IMR-90 (cell line): ENCODE measurements at regions not wholly inside any gene's neighbourhood (a gene's known extent, or its start where the extent isn't known, plus 50 kb on each side); places are given as distances from the start of the nearest gene placed in this dataset.

ENCODE experiments used
- ATAC-seq: fragments of 200-7000 bp; cut with Tn5 transposase; 2 replicates; pipeline ENCODE4 v1.9.1; 2020; ENCODE audit warnings: low read depth, mild to moderate bottlenecking, moderate library complexity
- BruUV-seq: library from RNA; stranded (reverse); fragments of 400-500 nt; replicated peaks from 2 replicates; lab custom pipeline; 2021; lab: Mats Ljungman, UMichigan
- CTCF ChIA-PET: fragments of 300-600 bp; formaldehyde crosslinking; extraction: SDS; loops from one replicate; lab custom pipeline; 2021; ENCODE audit warnings: antibody characterized with exemption; lab: Yijun Ruan, JAX
- POLR2A ChIA-PET: fragments of 300-600 bp; sonication (Branson Sonifier 250); formaldehyde crosslinking; loops from one replicate; lab custom pipeline; 2022; ENCODE audit warnings: antibody characterized with exemption; ENCODE audit not compliant: unreplicated experiment; lab: Charles Lee
- DNase-seq: peaks from one replicate; pipeline ENCODE4 v3.0.0; 2013
- H2AFZ ChIP-seq: replicated peaks from 2 replicates; pipeline ENCODE3; 2013; ENCODE audit warnings: low read length, mild to moderate bottlenecking; ENCODE audit not compliant: poor library complexity
- H2AK5ac ChIP-seq: 2 replicates; pipeline ENCODE4 v1.6.1; 2013; ENCODE audit warnings: low read depth, low read length, inconsistent platforms
- H2AK9ac ChIP-seq: replicated peaks from 2 replicates; pipeline ENCODE3; 2013; ENCODE audit warnings: mild to moderate bottlenecking, low read depth, low read length, moderate library complexity; ENCODE audit not compliant: poor library complexity
- H2BK120ac ChIP-seq: 2 replicates; pipeline ENCODE4 v1.6.1; 2013; ENCODE audit warnings: low read depth, low read length, inconsistent platforms
- H2BK15ac ChIP-seq: 3 replicates; pipeline ENCODE4 v1.6.1; 2013; ENCODE audit warnings: low read depth, low read length, inconsistent platforms
- H2BK20ac ChIP-seq: 2 replicates; pipeline ENCODE4 v1.6.1; 2013; ENCODE audit warnings: low read depth, mild to moderate bottlenecking, inconsistent platforms, low read length, moderate library complexity
- H2BK5ac ChIP-seq: 2 replicates; pipeline ENCODE4 v1.6.1; 2013; ENCODE audit warnings: mild to moderate bottlenecking, low read depth, low read length, inconsistent platforms; ENCODE audit not compliant: poor library complexity, severe bottlenecking
- H3K14ac ChIP-seq: replicated peaks from 2 replicates; pipeline ENCODE4 v1.6.1; 2013; ENCODE audit warnings: low read depth, low read length, inconsistent platforms
- H3K18ac ChIP-seq: 2 replicates; pipeline ENCODE4 v1.6.1; 2013; ENCODE audit warnings: low read depth, low read length, control low read depth
- H3K23ac ChIP-seq: 2 replicates; pipeline ENCODE4 v1.6.1; 2013; ENCODE audit warnings: low read depth, low read length, inconsistent platforms
- H3K27ac ChIP-seq: 2 replicates; pipeline ENCODE4 v1.5.1; 2013; ENCODE audit warnings: mild to moderate bottlenecking, control low read depth, low read length; ENCODE audit not compliant: insufficient read depth
- H3K27me3 ChIP-seq: 2 replicates; pipeline ENCODE4 v1.6.1; 2013; ENCODE audit warnings: low read length; ENCODE audit not compliant: control insufficient read depth, insufficient read depth
- H3K36me3 ChIP-seq: 2 replicates; pipeline ENCODE4 v1.6.1; 2013; ENCODE audit warnings: low read length, mixed read lengths; ENCODE audit not compliant: control insufficient read depth, insufficient read depth
- H3K4ac ChIP-seq: 2 replicates; pipeline ENCODE4 v1.6.1; 2013; ENCODE audit warnings: low read depth, low read length, inconsistent platforms
- H3K4me1 ChIP-seq: 2 replicates; pipeline ENCODE4 v1.6.1; 2013; ENCODE audit warnings: low read length, mixed read lengths; ENCODE audit not compliant: control insufficient read depth, insufficient read depth
- H3K4me2 ChIP-seq: 2 replicates; pipeline ENCODE4 v1.6.1; 2013; ENCODE audit warnings: low read depth, mild to moderate bottlenecking, control low read depth, low read length, moderate library complexity
- H3K4me3 ChIP-seq: 2 replicates; pipeline ENCODE4 v1.5.1; 2013; ENCODE audit warnings: low read depth, mild to moderate bottlenecking, control low read depth, low read length, moderate library complexity; ENCODE audit not compliant: insufficient read depth
- H3K56ac ChIP-seq: 2 replicates; pipeline ENCODE4 v1.6.1; 2013; ENCODE audit warnings: low read length, inconsistent platforms; ENCODE audit not compliant: insufficient read depth; ENCODE audit errors: extremely low read depth
- H3K79me1 ChIP-seq, 2 experiments: 2 replicates each; pipeline ENCODE4 v1.6.1; 2013; ENCODE audit warnings: low read length in 2 of 2, inconsistent platforms in 1 of 2, low read depth in 1 of 2
- H3K9ac ChIP-seq: 2 replicates; pipeline ENCODE4 v1.6.1; 2013; ENCODE audit warnings: low read depth, low read length, control low read depth
- H3K9me1 ChIP-seq: 2 replicates; pipeline ENCODE4 v1.6.1; 2013; ENCODE audit warnings: low read length, inconsistent platforms; ENCODE audit not compliant: insufficient read depth
- H3K9me3 ChIP-seq: 2 replicates; pipeline ENCODE4 v1.6.1; 2013; ENCODE audit warnings: low read length; ENCODE audit not compliant: control insufficient read depth, insufficient read depth
- H4K20me1 ChIP-seq: 2 replicates; pipeline ENCODE4 v1.6.1; 2013; ENCODE audit warnings: low read length, inconsistent platforms; ENCODE audit not compliant: insufficient read depth
- H4K5ac ChIP-seq: 2 replicates; pipeline ENCODE4 v1.6.1; 2013; ENCODE audit warnings: mild to moderate bottlenecking, low read depth, low read length, control low read depth
- H4K8ac ChIP-seq, 2 experiments: 2 replicates each; pipeline ENCODE4 v1.6.1; 2013; ENCODE audit warnings: low read depth in 2 of 2, low read length in 2 of 2, control low read depth in 1 of 2, inconsistent platforms in 1 of 2
- H4K91ac ChIP-seq: 2 replicates; pipeline ENCODE4 v1.6.1; 2013; ENCODE audit warnings: low read depth, low read length, inconsistent platforms; ENCODE audit not compliant: insufficient read depth
- BHLHE40 ChIP-seq: fragments of 150-350 bp; IDR thresholded peaks from 2 replicates; pipeline ENCODE4 v1.6.1; 2016; ENCODE audit warnings: mild to moderate bottlenecking, low read depth, low read length
- CEBPB ChIP-seq: IDR thresholded peaks from 2 replicates; pipeline ENCODE4 v1.6.1; 2012; ENCODE audit warnings: low read depth, low read length, improper control_type of control experiment
- NFE2L2 ChIP-seq: fragments of 150-350 bp; IDR thresholded peaks from 2 replicates; pipeline ENCODE4 v1.6.1; 2016; ENCODE audit warnings: low read depth, mild to moderate bottlenecking, low read length
- RAD21 ChIP-seq: IDR thresholded peaks from 2 replicates; pipeline ENCODE4 v1.6.1; 2012; ENCODE audit warnings: low read length, improper control_type of control experiment
- RFX5 ChIP-seq: IDR thresholded peaks from 2 replicates; pipeline ENCODE4 v1.8.0; 2012; ENCODE audit warnings: low read depth, mild to moderate bottlenecking, low read length, moderate library complexity
- WGBS, 2 experiments: methylation state at CpG; one replicate each; pipeline versions ENCODE4 v1.1.5 to v1.1.7; 2013; ENCODE audit warnings: missing lambda C conversion rate in 2 of 2; ENCODE audit not compliant: insufficient read length in 1 of 2; ENCODE audit errors: extremely low coverage in 2 of 2; 5-methylcytosine and 5-hydroxymethylcytosine counted together
- dilution Hi-C: fragments of 300-500 bp; cut with HindIII; formaldehyde crosslinking; loops from one replicate; pipeline ENCODE4 v1.14.3; 2018; ENCODE audit warnings: low sequenced_read_pairs; ENCODE audit not compliant: unreplicated experiment
- in situ Hi-C: fragments of 300-500 bp; cut with MboI; formaldehyde crosslinking; loops from 3 replicates; pipeline ENCODE4 v1.14.3; 2019; ENCODE audit warnings: low sequenced_read_pairs, inconsistent platforms, mixed read lengths
- intact Hi-C: fragments of 100-400 bp; cut with micrococcal nuclease; formaldehyde crosslinking; loops from 2 replicates; pipeline ENCODE4 v1.10.0; 2022
- TF ChIP-seq, protein P1 (sequence below): conservative IDR thresholded peaks from 2 replicates; pipeline ENCODE4 v1.5.1; 2012; ENCODE audit warnings: mild to moderate bottlenecking, low read depth, low read length, improper control_type of control experiment

DNA sequence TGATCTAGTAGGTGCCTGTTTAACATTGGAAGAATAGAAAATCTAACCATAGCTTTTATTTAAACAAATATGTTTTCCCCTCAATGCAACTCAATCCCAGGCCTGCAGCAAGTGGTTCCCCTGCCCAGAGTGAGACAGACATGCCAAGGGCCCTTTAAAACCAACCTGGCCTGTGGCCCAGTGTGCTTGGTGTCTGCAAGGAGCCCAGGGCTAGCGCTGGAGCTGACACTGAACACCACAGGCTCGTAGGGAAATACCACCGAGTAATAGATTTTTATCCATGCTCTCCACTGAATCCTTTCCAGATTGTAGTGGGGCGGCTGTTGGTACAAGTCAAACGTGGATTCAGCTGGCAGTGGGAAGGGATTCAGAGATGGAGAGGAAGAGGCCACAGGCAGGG, 95.6 kb upstream of the NRXN3 start:
- no TSS peak for BruUV-seq
- Histone ChIP-seq H3K4me2 (no peak overlapping the region), H2BK15ac (no peak overlapping the region), H3K23ac (no peak overlapping the region), H3K36me3 (no peaks in the 10 kb centered on the region), H3K27ac (no peak overlapping the region), H3K9me3 (peaks cover 14% of the 10 kb centered on the region), H2BK5ac (no peak overlapping the region), H3K4ac (no peak overlapping the region), H4K20me1 (no peaks in the 10 kb centered on the region), H2AFZ (no peak overlapping the region), H2AK5ac (no peak overlapping the region), H3K18ac (no peak overlapping the region), H3K9ac (no peak overlapping the region), H3K4me1 (no peaks in the 10 kb centered on the region), H4K8ac (no peak overlapping the region), H2BK20ac (no peak overlapping the region), H3K9me1 (no peaks in the 10 kb centered on the region), H3K79me1 (no peaks in the 10 kb centered on the region), H3K14ac (no peak overlapping the region), H3K27me3 (no peaks in the 10 kb centered on the region), H2AK9ac (no peak overlapping the region), H2BK120ac (no peak overlapping the region), H3K4me3 (no peak overlapping the region), H4K5ac (no peak overlapping the region), H3K56ac (no peak overlapping the region), H4K91ac (no peak overlapping the region)
- no CpG with 5 or more reads among the region's 5 CpGs for WGBS, 2 experiments
- ChIA-PET CTCF (no interaction called here), POLR2A (no interaction called here)
- intact Hi-C loops (no loop called here), in situ Hi-C loops (no loop called here), dilution Hi-C loops (no loop called here)
- DNase-seq (no peak), ATAC-seq (no peak)
- no peak for TF ChIP-seq NFE2L2
- TF ChIP-seq RAD21, result no peak
- no peak for TF ChIP-seq CEBPB
- TF ChIP-seq RFX5, result no peak
- no peak for TF ChIP-seq BHLHE40
- TF ChIP-seq, protein P1, sequence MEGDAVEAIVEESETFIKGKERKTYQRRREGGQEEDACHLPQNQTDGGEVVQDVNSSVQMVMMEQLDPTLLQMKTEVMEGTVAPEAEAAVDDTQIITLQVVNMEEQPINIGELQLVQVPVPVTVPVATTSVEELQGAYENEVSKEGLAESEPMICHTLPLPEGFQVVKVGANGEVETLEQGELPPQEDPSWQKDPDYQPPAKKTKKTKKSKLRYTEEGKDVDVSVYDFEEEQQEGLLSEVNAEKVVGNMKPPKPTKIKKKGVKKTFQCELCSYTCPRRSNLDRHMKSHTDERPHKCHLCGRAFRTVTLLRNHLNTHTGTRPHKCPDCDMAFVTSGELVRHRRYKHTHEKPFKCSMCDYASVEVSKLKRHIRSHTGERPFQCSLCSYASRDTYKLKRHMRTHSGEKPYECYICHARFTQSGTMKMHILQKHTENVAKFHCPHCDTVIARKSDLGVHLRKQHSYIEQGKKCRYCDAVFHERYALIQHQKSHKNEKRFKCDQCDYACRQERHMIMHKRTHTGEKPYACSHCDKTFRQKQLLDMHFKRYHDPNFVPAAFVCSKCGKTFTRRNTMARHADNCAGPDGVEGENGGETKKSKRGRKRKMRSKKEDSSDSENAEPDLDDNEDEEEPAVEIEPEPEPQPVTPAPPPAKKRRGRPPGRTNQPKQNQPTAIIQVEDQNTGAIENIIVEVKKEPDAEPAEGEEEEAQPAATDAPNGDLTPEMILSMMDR, result no peak
